ENCODE measurements at regions not wholly inside any gene's neighbourhood (a gene's known extent, or its start where the extent isn't known, plus 50 kb on each side); places are given as distances from the start of the nearest gene placed in this dataset.

GRCh38 chr2:64939332-64939917, 49.8 kb upstream of the SLC1A4 start:
- DNase-seq (ENCODE audit: low read depth in 2 of 2), result no peak
- H3K4me2 ChIP-seq (ENCODE audit: extremely low read depth, insufficient read depth, low read length), result no peak overlapping the region

More at GRCh38 chr2:64939332-64939917, 49.8 kb upstream of the SLC1A4 start:
- H4K20me1 ChIP-seq (ENCODE audit: control insufficient read depth, extremely low read depth, insufficient read depth, low read length), result no peaks in the 10 kb centered on the region
- no peak overlapping the region for H3K4me3 ChIP-seq (replicated peaks in 1 of 4; ENCODE audit: control extremely low read depth in 1 of 4, insufficient read depth in 1 of 4, low read depth in 3 of 4, low read length in 4 of 4)
- H3K36me3 ChIP-seq (ENCODE audit: control insufficient read depth, insufficient read depth, low read length), result no peaks in the 10 kb centered on the region
- no peak overlapping the region for H3K27ac ChIP-seq (ENCODE audit: insufficient read depth, low read length)
- H3K9ac ChIP-seq (ENCODE audit: insufficient read depth, low read length), result no peak overlapping the region
- H3K9me3 ChIP-seq (ENCODE audit: control insufficient read depth, insufficient read depth, low read depth, low read length), result no peaks in the 10 kb centered on the region
- no peaks in the 10 kb centered on the region for H3K4me1 ChIP-seq (ENCODE audit: control insufficient read depth, extremely low read depth, insufficient read depth, low read length)
- H3K79me2 ChIP-seq (ENCODE audit: control insufficient read depth, insufficient read depth, low read length), result no peaks in the 10 kb centered on the region
- no peak overlapping the region for H2AFZ ChIP-seq (ENCODE audit: low read length)
- peaks cover 5% of the 10 kb centered on the region for H3K27me3 ChIP-seq (ENCODE audit: control insufficient read depth, insufficient read depth, low read length)
- TF ChIP-seq EZH2 (IDR thresholded peaks at IDR 0.05; ENCODE audit: low read length, missing control alignments) (no peak), CTCF (conservative IDR thresholded peaks at IDR 0.05 in 1 of 2, IDR thresholded peaks at IDR 0.05 in 1 of 2; ENCODE audit: low read depth in 1 of 2, low read length in 2 of 2) (no peak)

Data from fibroblast of lung (primary cell).